Ureter (tissue), 1 donor: ENCODE measurements at regions not wholly inside any gene's neighbourhood (a gene's known extent, or its start where the extent isn't known, plus 50 kb on each side); places are given as distances from the start of the nearest gene placed in this dataset.

Experiments
- DNase-seq: peaks from one replicate; pipeline ENCODE4 v3.0.0-alpha.2; 2020; ENCODE audit warnings: low spot score
- donor health status: DM: yes; HTN: yes; CAD: no.

GRCh38 chr1:4603295-4604110 is 50.9 kb upstream of the AJAP1 start:
- DNase-seq: no peak
